T-helper 17 cell (primary cell): ENCODE measurements at regions not wholly inside any gene's neighbourhood (a gene's known extent, or its start where the extent isn't known, plus 50 kb on each side); places are given as distances from the start of the nearest gene placed in this dataset.

Experiments used
- ATAC-seq: fragments of 150-1000 bp; cut with Tn5 transposase; 2 replicates; pipeline ENCODE4 v1.10.0; 2021; ENCODE audit warnings: mild to moderate bottlenecking, moderate library complexity
- DNase-seq, 3 donors: peaks; one replicate each; pipeline versions ENCODE4 v3.0.0 to v3.0.0-alpha.2; 2020 to 2021
- H3K9me3 ChIP-seq: one replicate; pipeline ENCODE4 v1.7.0; 2013; ENCODE audit warnings: low read length, mild to moderate bottlenecking; ENCODE audit not compliant: control insufficient read depth, poor library complexity, severe bottlenecking
- H3K27ac Mint-ChIP-seq: one replicate; pipeline ENCODE4 v1.8.0; 2022; ENCODE audit warnings: mild to moderate bottlenecking, moderate library complexity, mixed read lengths
- H3K27me3 Mint-ChIP-seq: one replicate; pipeline ENCODE4 v1.8.0; 2022; ENCODE audit warnings: mixed read lengths
- H3K36me3 Mint-ChIP-seq: one replicate; pipeline ENCODE4 v1.8.0; 2022; ENCODE audit warnings: low read depth, mixed read lengths
- H3K4me1 Mint-ChIP-seq: one replicate; pipeline ENCODE4 v1.8.0; 2022; ENCODE audit warnings: mild to moderate bottlenecking, mixed read lengths
- H3K4me3 Mint-ChIP-seq: one replicate; pipeline ENCODE4 v1.8.0; 2022; ENCODE audit warnings: mild to moderate bottlenecking, moderate library complexity, mixed read lengths

DNA sequence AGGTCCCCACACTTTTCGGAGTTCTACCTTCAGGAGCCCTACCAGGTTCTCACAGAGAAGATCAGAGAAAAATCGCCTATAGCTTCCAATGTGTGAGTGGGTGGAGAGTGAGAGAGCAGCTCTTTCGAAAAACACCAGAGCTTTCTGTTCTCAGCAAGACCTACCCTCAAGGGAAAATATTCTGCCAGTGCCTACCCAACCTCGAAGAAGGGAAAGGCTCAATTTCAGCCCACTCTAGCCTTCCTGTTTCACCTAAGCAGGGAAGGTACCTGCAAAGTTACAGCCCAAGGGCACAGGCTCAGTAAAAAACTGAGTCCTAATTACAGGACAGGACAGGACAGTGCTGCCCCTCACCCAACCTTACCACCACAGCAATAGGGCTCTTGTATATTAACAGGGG is 104.0 kb upstream of the WDR17 start:
- H3K36me3 Mint-ChIP-seq: no peaks in the 10 kb centered on the region
- no peaks in the 10 kb centered on the region for H3K4me1 Mint-ChIP-seq
- H3K27ac Mint-ChIP-seq: no peak overlapping the region
- no peak overlapping the region for H3K4me3 Mint-ChIP-seq
- no peak for DNase-seq
- H3K9me3 ChIP-seq: no peaks in the 10 kb centered on the region
- no peak for ATAC-seq
- H3K27me3 Mint-ChIP-seq: peaks cover 28% of the 10 kb centered on the region

DNA sequence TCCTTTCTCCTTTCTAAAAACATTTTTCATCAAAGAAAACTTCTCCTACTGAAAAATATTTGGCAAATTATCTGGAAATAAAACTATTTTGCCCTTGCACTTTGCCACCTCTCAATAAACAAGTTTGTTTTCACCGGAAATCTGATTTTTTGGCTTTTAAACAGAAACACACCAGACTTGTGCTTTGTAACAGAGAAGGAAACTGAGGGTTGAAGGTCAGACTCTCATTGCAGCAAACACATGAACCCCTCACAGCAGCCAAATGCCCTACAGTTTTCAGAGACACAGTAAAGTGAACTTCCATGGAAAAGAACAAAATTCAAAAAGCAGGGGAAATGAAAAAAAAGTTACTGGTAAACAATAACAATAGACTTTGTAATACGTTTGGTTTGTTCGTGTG is 95.6 kb upstream of the WDR17 start:
- Mint-ChIP-seq H3K4me1 (no peaks in the 10 kb centered on the region), H3K27ac (no peak overlapping the region), H3K27me3 (peaks cover 12% of the 10 kb centered on the region), H3K4me3 (no peak overlapping the region), H3K36me3 (no peaks in the 10 kb centered on the region)
- H3K9me3 ChIP-seq: no peaks in the 10 kb centered on the region
- no peak for ATAC-seq
- DNase-seq: no peak

DNA sequence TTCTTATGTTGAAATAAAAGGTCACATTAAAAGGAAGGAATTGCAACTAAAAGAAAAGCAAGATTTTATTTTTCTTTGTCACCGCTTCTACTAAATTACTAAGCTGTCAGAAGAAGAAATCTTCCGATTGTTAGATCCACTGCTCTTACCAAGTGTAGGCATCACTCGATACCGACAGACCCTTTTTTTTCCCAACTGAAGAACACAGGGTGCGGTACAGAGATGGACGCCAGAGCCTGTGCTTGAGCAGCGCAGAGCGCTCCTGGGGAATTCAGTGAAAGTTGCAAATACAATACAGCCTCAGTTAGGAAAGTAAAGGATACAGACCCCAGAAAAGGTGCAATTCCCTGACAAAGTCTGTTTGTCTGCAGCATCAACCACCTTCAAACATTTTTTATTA is 94.9 kb upstream of the WDR17 start:
- Mint-ChIP-seq H3K27me3 (peaks cover 14% of the 10 kb centered on the region), H3K36me3 (no peaks in the 10 kb centered on the region), H3K4me1 (no peaks in the 10 kb centered on the region), H3K27ac (no peak overlapping the region), H3K4me3 (no peak overlapping the region)
- no peaks in the 10 kb centered on the region for H3K9me3 ChIP-seq
- ATAC-seq (no peak), DNase-seq (no peak)

- DNase-seq (no peak), ATAC-seq (no peak)
- H3K27ac Mint-ChIP-seq: no peak overlapping the region
- no peaks in the 10 kb centered on the region for H3K36me3 Mint-ChIP-seq
- H3K27me3 Mint-ChIP-seq: peaks cover 14% of the 10 kb centered on the region
- no peaks in the 10 kb centered on the region for H3K4me1 Mint-ChIP-seq
- no peaks in the 10 kb centered on the region for H3K9me3 ChIP-seq
- H3K4me3 Mint-ChIP-seq: no peak overlapping the region
These were observed 94.1 kb upstream of the WDR17 start for GRCh38 chr4:175971388-175972179.

GRCh38 chr4:175973027-175973923 is 92.4 kb upstream of the WDR17 start:
- no peaks in the 10 kb centered on the region for H3K9me3 ChIP-seq
- Mint-ChIP-seq H3K27ac (no peak overlapping the region), H3K4me1 (no peaks in the 10 kb centered on the region), H3K4me3 (no peak overlapping the region), H3K36me3 (no peaks in the 10 kb centered on the region), H3K27me3 (peaks cover 14% of the 10 kb centered on the region)
- no peak for DNase-seq
- no peak for ATAC-seq

GRCh38 chr4:175983636-175984035 is 82.0 kb upstream of the WDR17 start:
- Mint-ChIP-seq H3K36me3 (no peaks in the 10 kb centered on the region), H3K27ac (no peak overlapping the region), H3K4me3 (no peak overlapping the region), H3K4me1 (no peaks in the 10 kb centered on the region), H3K27me3 (no peaks in the 10 kb centered on the region)
- no peaks in the 10 kb centered on the region for H3K9me3 ChIP-seq
- DNase-seq (no peak), ATAC-seq (no peak)

- no peaks in the 10 kb centered on the region for H3K36me3 Mint-ChIP-seq
- H3K4me1 Mint-ChIP-seq: no peaks in the 10 kb centered on the region
- no peaks in the 10 kb centered on the region for H3K9me3 ChIP-seq
- no peaks in the 10 kb centered on the region for H3K27me3 Mint-ChIP-seq
- H3K27ac Mint-ChIP-seq: no peak overlapping the region
- H3K4me3 Mint-ChIP-seq: no peak overlapping the region
- ATAC-seq (no peak), DNase-seq (no peak)
These were observed 79.0 kb upstream of the WDR17 start for GRCh38 chr4:175986668-175987067.

GRCh38 chr4:175988511-175988910 is 77.1 kb upstream of the WDR17 start:
- no peak overlapping the region for H3K4me3 Mint-ChIP-seq
- no peaks in the 10 kb centered on the region for H3K4me1 Mint-ChIP-seq
- no peaks in the 10 kb centered on the region for H3K27me3 Mint-ChIP-seq
- DNase-seq (no peak), ATAC-seq (no peak)
- no peak overlapping the region for H3K27ac Mint-ChIP-seq
- no peaks in the 10 kb centered on the region for H3K36me3 Mint-ChIP-seq
- H3K9me3 ChIP-seq: no peaks in the 10 kb centered on the region

GRCh38 chr4:175996206-175996605 is 69.4 kb upstream of the WDR17 start:
- Mint-ChIP-seq H3K36me3 (no peaks in the 10 kb centered on the region), H3K27ac (no peak overlapping the region), H3K4me1 (no peaks in the 10 kb centered on the region), H3K4me3 (no peak overlapping the region), H3K27me3 (peaks cover 13% of the 10 kb centered on the region)
- no peak for DNase-seq
- no peaks in the 10 kb centered on the region for H3K9me3 ChIP-seq
- ATAC-seq: no peak

- H3K4me3 Mint-ChIP-seq: no peak overlapping the region
- DNase-seq (no peak), ATAC-seq (no peak)
- peaks cover 19% of the 10 kb centered on the region for H3K27me3 Mint-ChIP-seq
- no peaks in the 10 kb centered on the region for H3K9me3 ChIP-seq
- no peaks in the 10 kb centered on the region for H3K4me1 Mint-ChIP-seq
- H3K36me3 Mint-ChIP-seq: no peaks in the 10 kb centered on the region
- no peak overlapping the region for H3K27ac Mint-ChIP-seq
These were observed 68.3 kb upstream of the WDR17 start for GRCh38 chr4:175997291-175997690.

GRCh38 chr4:175998782-175999181 is 66.9 kb upstream of the WDR17 start:
- ATAC-seq (no peak), DNase-seq (no peak)
- Mint-ChIP-seq H3K4me1 (no peaks in the 10 kb centered on the region), H3K36me3 (peaks cover 5% of the 10 kb centered on the region), H3K27ac (no peak overlapping the region), H3K4me3 (no peak overlapping the region), H3K27me3 (peaks cover 33% of the 10 kb centered on the region)
- no peaks in the 10 kb centered on the region for H3K9me3 ChIP-seq

DNA sequence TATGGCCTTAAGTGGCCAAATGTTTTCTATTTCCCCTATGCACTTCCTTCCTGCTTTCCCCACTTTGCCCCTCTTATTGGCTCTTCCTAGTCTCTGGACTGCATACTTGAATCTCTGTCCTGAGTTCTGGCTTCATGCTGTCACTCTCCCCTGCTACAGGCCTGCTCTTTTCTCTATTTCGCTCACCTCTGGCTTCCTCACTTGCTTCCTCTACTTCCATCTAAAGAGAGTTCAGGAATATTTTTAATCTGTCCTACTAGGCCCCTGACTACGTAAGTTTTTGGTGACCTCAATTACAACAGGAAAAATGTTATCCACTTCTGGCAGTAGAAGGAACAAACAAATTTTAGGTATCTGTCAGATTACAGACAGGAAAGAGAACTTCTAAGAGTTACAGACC is 65.7 kb upstream of the WDR17 start:
- Mint-ChIP-seq H3K27me3 (peaks cover 33% of the 10 kb centered on the region), H3K4me1 (no peaks in the 10 kb centered on the region), H3K27ac (no peak overlapping the region), H3K36me3 (peaks cover 5% of the 10 kb centered on the region), H3K4me3 (no peak overlapping the region)
- DNase-seq (no peak), ATAC-seq (no peak)
- no peaks in the 10 kb centered on the region for H3K9me3 ChIP-seq

DNA sequence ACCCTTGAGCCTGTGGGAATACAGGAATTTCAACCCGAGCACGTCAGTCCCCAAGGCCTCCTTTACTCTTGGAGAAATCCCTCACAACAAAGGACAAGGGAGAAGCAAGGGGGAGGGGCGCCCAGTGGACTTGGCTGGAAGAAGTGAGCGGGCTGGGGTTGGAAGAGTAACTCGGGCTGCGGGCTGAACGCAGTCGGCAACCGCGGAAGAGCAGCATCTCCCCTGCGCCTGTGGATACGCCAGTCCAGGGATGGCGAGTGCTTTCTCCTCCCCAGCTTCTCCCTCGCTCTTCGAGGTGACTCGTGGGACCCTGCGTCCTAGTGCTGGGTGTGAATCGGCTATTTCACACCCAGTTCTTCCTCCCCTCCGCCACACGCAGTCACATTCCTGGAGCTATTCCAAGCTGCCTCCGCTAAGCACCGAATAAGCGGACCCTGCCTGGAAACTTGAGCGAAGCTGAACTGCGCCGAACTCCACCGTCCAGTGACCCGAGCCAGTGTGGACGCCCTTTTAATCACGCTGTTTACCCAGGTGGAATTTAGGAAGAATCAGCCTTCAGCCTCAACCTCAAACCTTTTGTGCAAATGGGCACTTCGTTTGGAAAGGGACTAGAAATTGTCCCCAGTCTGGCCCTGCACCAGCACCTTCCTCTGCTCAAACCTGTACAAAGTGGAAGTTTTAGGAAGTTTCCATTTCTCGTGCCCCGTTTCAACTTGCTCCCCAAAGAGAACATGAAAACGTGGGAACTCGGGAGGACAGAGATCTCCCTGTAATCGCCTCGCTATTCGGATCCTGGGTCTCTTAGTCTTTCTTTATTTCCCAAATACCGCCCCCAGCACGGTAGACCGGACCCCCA is 64.3 kb upstream of the WDR17 start:
- DNase-seq: no peak
- ATAC-seq: no peak
- Mint-ChIP-seq H3K4me1 (no peaks in the 10 kb centered on the region), H3K36me3 (peaks cover 5% of the 10 kb centered on the region), H3K4me3 (peak overlapping the region; percentile 22), H3K27ac (no peak overlapping the region), H3K27me3 (peaks cover 33% of the 10 kb centered on the region)
- H3K9me3 ChIP-seq: no peaks in the 10 kb centered on the region
